Umbilical cord (tissue), 1 donor: ENCODE measurements at regions not wholly inside any gene's neighbourhood (a gene's known extent, or its start where the extent isn't known, plus 50 kb on each side); places are given as distances from the start of the nearest gene placed in this dataset.

Source experiments
- DNase-seq: peaks from one replicate; pipeline ENCODE4 v3.0.0-alpha.2; 2015; ENCODE audit warnings: low spot score

- no peak for DNase-seq
Measured at GRCh38 chr5:4873652-4874051, 266.5 kb upstream of the ADAMTS16 start.

GRCh38 chr5:4874097-4874496 lies 266.0 kb upstream of the ADAMTS16 start:
- DNase-seq = no peak

- no peak for DNase-seq
Measured at GRCh38 chr5:4875942-4876341, 264.2 kb upstream of the ADAMTS16 start.

GRCh38 chr5:4876804-4877203 lies 263.3 kb upstream of the ADAMTS16 start:
- DNase-seq = no peak

GRCh38 chr5:4877579-4877978 lies 262.6 kb upstream of the ADAMTS16 start:
- DNase-seq = no peak

- no peak for DNase-seq
Measured at GRCh38 chr5:4879075-4879474, 261.1 kb upstream of the ADAMTS16 start.

- peak; percentile 74 for DNase-seq
Measured at GRCh38 chr5:4879693-4880303, 260.3 kb upstream of the ADAMTS16 start.

- DNase-seq = no peak
Measured at GRCh38 chr5:4880304-4880741, 259.8 kb upstream of the ADAMTS16 start.

GRCh38 chr5:4881366-4882002 lies 258.6 kb upstream of the ADAMTS16 start:
- DNase-seq = no peak

- DNase-seq = no peak
Measured at GRCh38 chr5:4882186-4882585, 257.9 kb upstream of the ADAMTS16 start.

GRCh38 chr5:4883360-4883759 lies 256.8 kb upstream of the ADAMTS16 start:
- DNase-seq = no peak

GRCh38 chr5:4893063-4893744 lies 246.9 kb upstream of the ADAMTS16 start:
- DNase-seq = no peak

- DNase-seq = no peak
Measured at GRCh38 chr5:4896328-4896727, 243.8 kb upstream of the ADAMTS16 start.

- no peak for DNase-seq
Measured at GRCh38 chr5:4901305-4901811, 238.8 kb upstream of the ADAMTS16 start.

GRCh38 chr5:4901924-4902323 lies 238.2 kb upstream of the ADAMTS16 start:
- DNase-seq = no peak

GRCh38 chr5:4905674-4906520 lies 234.2 kb upstream of the ADAMTS16 start:
- no peak for DNase-seq

- DNase-seq = peak; percentile 33
Measured at GRCh38 chr5:4906786-4907185, 233.3 kb upstream of the ADAMTS16 start.

- no peak for DNase-seq
Measured at GRCh38 chr5:4907571-4907970, 232.6 kb upstream of the ADAMTS16 start.

- no peak for DNase-seq
Measured at GRCh38 chr5:4909086-4909485, 231.0 kb upstream of the ADAMTS16 start.

- DNase-seq = no peak
Measured at GRCh38 chr5:4911646-4912403, 228.3 kb upstream of the ADAMTS16 start.

GRCh38 chr5:4921929-4922328 lies 218.2 kb upstream of the ADAMTS16 start:
- DNase-seq = no peak
